Erythroblast (primary cell): ENCODE measurements at regions not wholly inside any gene's neighbourhood (a gene's known extent, or its start where the extent isn't known, plus 50 kb on each side); places are given as distances from the start of the nearest gene placed in this dataset.

ENCODE experiments used
- GATA1 ChIP-seq: IDR thresholded peaks from 2 replicates; pipeline ENCODE4 v1.6.1; 2011; ENCODE audit warnings: low read depth, mild to moderate bottlenecking, control low read depth, low read length, moderate library complexity
- POLR2A ChIP-seq: IDR thresholded peaks from 2 replicates; pipeline ENCODE4 v1.6.1; 2011; ENCODE audit warnings: mild to moderate bottlenecking, low read length

GRCh38 chr6:23388086-23388783 lies 737.8 kb upstream of the NRSN1 start:
- TF ChIP-seq POLR2A (no peak), GATA1 (no peak)
